ENCODE measurements at regions not wholly inside any gene's neighbourhood (a gene's known extent, or its start where the extent isn't known, plus 50 kb on each side); places are given as distances from the start of the nearest gene placed in this dataset.
"Not testable (repeated sequence)": the region's sequence is repeated elsewhere in the genome, so short reads cannot be mapped to it uniquely, and the experiment has no call there.

GRCh38 chr18:25544546-25545287, 192.8 kb upstream of the ZNF521 start:
- DNase-seq, result no peak

GRCh38 chr18:25538175-25538922, 186.4 kb upstream of the ZNF521 start:
- DNase-seq, result no peak

DNA sequence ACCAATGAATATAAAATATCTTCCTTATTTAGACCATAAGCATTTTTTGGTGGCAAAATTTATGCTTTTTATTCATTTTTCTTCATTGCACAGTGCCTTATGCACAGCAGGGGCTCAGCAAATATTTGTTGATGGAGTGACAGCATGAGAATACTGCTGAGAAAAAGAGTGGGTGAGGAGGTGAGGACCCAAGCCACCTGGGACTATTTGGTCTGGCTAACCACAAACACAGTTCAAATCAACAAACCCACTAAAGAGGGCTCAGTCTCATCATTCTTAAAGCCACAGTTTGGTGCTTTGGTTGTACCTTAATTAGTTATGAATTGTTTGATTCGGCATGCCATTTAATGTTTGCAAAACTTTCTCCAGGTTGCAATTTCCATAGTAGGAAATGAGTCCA, 183.5 kb upstream of the ZNF521 start:
- DNase-seq, result peak; percentile 35

- DNase-seq, result no peak
These were observed 182.4 kb upstream of the ZNF521 start for GRCh38 chr18:25534401-25534800.

DNA sequence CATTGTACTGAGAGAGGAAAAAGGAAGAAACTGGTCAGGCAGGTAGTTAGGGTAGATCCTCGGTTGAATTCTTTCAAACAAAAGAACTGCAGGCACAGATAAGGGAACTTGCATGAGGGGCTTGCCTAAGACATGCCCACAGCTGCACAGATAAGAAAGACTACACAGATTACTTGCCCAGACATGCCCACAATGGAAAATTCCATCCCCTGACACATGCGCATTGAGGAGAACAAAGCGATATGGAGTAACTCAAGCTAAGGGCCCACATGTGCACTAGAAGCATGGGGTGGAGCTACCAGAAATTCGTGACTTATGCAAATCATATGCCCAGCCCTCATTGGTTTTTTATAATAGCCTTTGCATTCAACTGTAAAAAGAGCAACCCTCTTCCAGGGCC, 181.3 kb upstream of the ZNF521 start:
- DNase-seq, result peak; percentile 64

DNA sequence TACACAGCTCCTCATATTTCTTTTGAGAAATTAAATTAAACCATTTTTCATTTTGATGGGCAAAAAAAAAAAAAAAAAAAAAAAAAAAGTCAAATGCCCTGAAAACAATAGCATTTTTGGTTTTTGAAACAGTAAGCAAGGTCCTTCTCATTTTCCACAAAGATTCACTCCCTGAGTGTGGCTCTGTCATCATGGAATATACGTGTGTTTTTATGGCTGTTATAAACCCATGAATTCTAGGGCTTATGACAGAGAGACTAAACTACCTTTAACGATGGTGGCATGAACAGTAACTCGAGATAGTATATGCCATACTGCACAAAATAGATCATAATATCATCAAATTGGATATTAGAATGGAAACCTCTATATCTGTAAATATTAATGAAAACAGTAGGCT, 179.2 kb upstream of the ZNF521 start:
- DNase-seq, result no peak

GRCh38 chr18:25525789-25526188, 173.8 kb upstream of the ZNF521 start:
- DNase-seq, result not testable (repeated sequence)

DNA sequence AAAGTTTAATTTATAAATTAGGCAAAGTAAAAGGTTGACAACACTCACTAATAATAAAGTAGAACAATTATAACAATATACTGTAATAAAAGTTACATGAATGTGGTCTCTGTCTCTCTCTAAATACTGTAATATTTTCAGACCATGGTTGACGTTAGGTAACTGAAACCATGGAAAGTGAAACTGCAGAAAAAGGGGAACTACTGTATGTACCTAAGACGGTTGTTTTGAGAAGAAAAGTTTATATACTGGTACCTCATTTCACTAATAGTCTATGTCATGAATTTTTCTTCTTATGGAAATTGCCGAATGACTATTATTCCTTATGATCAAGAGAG, 166.7 kb upstream of the ZNF521 start:
- no peak for DNase-seq

DNA sequence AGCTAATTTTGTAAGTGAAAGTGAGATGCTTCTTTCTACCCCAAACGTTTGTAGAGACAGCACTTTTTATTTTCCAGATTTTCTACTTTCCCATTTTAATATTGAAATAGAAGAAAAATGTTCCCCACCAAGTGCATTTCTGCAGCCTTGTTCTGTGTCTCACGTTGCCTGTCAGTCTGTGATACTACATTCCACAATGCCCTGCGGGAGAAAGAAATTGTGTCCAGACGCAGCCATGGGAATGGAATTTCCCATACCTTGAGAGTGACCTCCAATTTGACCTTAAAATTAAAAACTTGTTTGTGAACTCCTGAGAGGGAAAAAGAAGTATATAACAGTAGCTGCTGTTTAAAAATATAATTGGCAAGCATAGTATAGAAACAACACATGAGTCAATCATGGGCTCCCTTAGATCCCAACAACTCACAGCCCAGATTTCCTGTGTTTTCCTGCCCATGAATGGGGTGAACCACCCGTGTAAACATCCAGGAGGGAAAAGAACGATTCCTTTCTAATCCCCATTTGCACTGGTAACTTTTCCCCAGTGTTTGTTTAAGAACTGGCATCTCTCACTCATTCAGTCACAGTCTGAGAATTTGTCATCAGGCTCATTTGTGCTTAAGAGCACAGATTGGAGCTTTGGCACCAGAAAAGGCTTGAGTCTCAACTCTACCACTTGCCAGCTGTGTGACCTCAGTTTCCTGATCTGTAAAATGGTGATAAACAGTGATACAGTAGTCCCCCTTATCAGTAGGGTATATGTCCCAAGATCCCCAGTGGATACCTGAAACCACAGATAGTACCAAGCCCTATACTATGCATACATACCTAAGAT, 166.1 kb upstream of the ZNF521 start:
- no peak for DNase-seq

DNA sequence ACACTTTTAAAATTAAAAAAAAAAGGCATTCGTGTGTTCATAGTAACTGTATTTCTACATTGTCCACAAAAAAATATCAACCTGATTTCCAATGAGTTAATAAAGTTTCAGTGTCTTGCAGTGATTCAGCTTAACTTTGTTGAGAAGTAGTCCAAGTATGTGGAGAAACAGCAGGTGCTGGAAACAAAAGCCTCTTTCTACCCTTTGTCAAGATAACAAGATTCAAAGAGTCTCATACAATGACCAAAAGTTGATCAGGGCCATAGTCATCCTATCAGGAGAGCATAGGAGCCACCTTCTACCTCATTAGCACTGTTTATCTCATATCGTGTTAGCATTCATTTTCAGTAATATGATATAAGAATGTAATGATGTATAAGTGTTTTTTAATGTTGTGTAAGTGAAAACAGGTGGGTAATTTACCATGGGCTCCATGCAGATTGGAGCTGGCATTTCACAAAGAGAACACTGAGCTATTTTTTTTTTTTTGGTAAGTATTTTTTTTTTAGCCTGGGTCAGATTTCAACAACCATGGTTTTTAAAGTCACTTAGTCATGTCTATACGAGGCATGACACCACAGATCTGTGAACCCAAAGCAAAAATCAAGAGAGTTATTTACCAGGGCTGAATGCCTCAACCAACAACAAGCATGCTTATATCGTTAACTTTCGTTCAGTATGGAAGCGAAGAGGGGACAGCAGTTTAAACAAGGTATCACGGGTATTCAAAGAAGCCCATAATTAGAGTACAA, 165.0 kb upstream of the ZNF521 start:
- peak; percentile 79 for DNase-seq

DNA sequence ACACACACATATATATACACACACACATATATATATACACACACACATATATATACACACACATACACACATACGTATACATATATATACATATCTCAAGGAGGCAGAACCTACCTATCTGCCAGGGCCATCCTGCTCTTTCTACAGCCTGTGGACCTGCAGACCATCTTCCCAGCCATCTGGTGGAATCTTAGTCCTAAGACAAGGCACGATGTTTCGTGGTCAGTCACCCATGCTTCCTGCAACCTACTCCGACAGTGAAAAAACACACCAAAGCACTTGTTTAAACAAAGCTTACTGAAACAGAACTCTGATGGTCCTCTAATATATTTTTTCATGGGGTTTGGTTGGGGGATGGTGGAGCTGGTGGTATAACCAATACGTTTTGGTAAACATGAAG, 164.2 kb upstream of the ZNF521 start:
- DNase-seq, result no peak

- DNase-seq, result no peak
These were observed 158.1 kb upstream of the ZNF521 start for GRCh38 chr18:25510096-25510495.

- peak; percentile 65 for DNase-seq
These were observed 151.7 kb upstream of the ZNF521 start for GRCh38 chr18:25503567-25504081.

GRCh38 chr18:25497151-25497794, 145.3 kb upstream of the ZNF521 start:
- DNase-seq, result no peak

DNA sequence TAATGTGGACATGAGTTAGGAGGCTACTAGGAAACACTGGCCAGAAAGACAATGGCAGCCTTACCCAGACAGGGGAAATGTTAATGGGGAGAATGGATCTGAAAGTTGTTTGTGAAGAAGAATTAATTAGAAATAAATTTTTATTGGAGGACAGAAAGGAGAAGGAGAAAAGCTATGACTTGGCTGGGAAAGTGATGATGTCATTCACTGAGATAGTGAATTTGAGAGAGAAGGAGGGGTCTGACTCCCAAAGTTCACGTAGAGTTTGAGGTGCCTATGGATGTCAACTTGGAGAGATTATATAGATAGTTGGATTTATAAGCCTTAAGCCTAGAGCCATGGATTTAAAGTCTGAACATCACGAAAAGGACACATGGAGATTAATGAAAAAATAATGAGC, 144.6 kb upstream of the ZNF521 start:
- DNase-seq, result no peak

GRCh38 chr18:25495606-25496005, 143.6 kb upstream of the ZNF521 start:
- DNase-seq, result no peak

DNA sequence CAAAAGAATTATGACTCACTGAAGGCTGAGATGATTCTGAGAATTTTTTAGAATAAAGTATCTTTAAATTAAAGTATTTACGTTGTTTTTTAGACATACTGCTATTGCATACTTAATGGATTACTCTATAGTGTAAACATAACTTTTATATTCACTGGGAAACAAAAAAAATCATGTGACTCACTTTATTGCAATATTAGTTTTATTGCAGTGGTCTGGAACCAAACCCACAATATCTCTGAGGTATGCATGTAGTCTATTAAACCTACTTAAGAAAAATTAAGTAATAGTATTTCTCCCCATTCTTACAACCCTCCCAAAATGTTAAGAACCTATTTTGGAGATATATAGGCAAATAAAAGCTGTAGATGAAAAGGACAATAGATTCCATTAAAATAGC, 142.9 kb upstream of the ZNF521 start:
- no peak for DNase-seq

DNA sequence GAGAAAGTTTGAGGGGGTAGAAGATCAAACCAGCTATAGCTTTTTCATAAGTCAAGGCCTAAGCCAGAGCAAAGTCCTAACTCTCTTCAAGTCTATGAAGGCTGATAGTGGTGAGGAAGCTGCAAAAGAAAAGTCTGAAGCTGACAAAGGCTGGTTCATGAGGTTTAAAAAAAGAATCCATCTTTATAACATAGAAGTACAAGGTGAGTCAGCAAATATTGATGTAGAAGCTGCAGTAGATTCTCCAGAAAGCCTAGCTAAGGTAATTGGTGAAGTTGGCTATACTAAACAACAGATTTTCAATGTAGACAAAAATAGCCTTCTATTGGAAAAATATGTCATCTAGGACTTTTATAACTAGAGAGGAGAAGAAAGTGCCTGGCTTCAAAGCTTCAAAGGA, 141.4 kb upstream of the ZNF521 start:
- DNase-seq, result no peak

DNA sequence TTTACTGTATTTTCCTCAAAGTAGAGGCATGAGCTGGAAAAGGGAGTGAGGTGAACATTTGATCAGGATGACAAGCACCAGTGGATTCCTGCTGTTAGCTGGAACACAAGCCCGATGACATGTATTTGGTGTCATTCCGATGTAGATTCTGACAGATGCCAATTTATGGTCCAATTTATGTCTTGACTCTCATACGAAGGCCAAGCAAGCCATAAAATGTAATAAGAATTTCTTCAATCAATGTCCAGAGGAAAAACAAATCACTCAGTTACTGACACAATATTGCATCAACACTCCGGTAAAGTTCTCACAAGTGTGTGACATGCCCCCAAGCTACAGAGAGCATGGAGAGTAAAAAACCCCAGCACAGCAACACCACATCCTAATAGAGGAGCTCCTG, 138.3 kb upstream of the ZNF521 start:
- no peak for DNase-seq

GRCh38 chr18:25473008-25473407, 121.0 kb upstream of the ZNF521 start:
- DNase-seq, result no peak

GRCh38 chr18:25470756-25471524, 119.0 kb upstream of the ZNF521 start:
- DNase-seq, result not testable (repeated sequence)

Data from NCI-H2171 treated with DMSO at 0.1 percent for 48 hours (cell line).